ENCODE measurements at regions not wholly inside any gene's neighbourhood (a gene's known extent, or its start where the extent isn't known, plus 50 kb on each side); places are given as distances from the start of the nearest gene placed in this dataset.

DNA sequence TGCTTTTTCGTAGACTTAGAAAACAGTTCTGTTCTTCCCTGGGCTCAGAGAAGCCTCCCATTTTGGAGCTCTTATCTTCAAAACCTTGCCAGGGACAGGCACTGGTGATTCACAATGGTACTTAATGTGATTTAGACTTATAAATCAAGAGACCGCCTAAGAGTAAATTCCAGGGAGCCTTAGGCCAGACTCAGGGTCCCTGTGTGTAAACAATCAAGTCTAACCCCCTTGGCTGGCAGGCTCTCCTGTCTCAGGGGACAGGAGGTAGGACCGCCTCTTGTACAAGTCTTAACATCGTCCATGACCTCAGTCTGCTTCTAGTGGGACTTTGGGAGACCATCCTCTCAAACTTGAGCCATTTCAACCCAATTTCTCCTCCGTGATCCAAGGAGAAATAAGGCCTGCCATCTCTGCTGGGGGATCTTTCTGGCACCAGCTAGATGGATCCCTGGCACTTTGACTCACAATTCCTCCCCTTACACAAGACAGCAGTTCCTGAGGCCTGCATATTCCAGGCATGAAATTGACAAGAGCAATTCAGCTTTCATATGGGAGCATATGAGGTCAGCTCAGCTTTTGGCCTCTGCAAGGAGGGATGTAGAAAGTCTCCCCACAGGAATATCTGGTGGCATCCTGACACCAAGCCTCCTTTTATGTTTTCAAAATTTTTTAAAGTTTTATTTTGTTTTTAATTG, 487.0 kb downstream of the TNS1 start:
- no peak overlapping the region for H3K4me3 ChIP-seq (ENCODE audit: low read depth, low read length, poor library complexity, severe bottlenecking)
- CTCF ChIA-PET, result no interaction called here
- H3K9me3 ChIP-seq (ENCODE audit: low read depth, low read length, poor library complexity, severe bottlenecking), result no peaks in the 10 kb centered on the region
- POLR2A ChIA-PET (ENCODE audit: low non-redundant PET), result no interaction called here
- intact Hi-C loops (cut with micrococcal nuclease; ENCODE audit: unreplicated experiment), result loop anchor here (2.0 to 10.0 kb wide), 4 partner anchors 351 to 993 kb away; no protein-coding TSS in a partner anchor
- H3K4me1 ChIP-seq (ENCODE audit: insufficient read depth, low read length, poor library complexity, severe bottlenecking), result no peaks in the 10 kb centered on the region
- H3K27ac ChIP-seq (ENCODE audit: low read depth, low read length, poor library complexity, severe bottlenecking), result no peak overlapping the region
- DNase-seq (ENCODE audit: low spot score), result no peak
- no peaks in the 10 kb centered on the region for H3K36me3 ChIP-seq (ENCODE audit: insufficient read depth, low read length, poor library complexity, severe bottlenecking)
- no peak for TF ChIP-seq EZH2 (IDR thresholded peaks at IDR 0.05; ENCODE audit: borderline replicate concordance, low read depth, low read length, poor library complexity, severe bottlenecking)
- TF ChIP-seq, protein P1, sequence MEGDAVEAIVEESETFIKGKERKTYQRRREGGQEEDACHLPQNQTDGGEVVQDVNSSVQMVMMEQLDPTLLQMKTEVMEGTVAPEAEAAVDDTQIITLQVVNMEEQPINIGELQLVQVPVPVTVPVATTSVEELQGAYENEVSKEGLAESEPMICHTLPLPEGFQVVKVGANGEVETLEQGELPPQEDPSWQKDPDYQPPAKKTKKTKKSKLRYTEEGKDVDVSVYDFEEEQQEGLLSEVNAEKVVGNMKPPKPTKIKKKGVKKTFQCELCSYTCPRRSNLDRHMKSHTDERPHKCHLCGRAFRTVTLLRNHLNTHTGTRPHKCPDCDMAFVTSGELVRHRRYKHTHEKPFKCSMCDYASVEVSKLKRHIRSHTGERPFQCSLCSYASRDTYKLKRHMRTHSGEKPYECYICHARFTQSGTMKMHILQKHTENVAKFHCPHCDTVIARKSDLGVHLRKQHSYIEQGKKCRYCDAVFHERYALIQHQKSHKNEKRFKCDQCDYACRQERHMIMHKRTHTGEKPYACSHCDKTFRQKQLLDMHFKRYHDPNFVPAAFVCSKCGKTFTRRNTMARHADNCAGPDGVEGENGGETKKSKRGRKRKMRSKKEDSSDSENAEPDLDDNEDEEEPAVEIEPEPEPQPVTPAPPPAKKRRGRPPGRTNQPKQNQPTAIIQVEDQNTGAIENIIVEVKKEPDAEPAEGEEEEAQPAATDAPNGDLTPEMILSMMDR (conservative IDR thresholded peaks at IDR 0.05; ENCODE audit: low read depth, low read length), result no peak
- BruUV-seq (replicated peaks), result no TSS peak
- no peaks in the 10 kb centered on the region for H3K27me3 ChIP-seq (replicated peaks; ENCODE audit: insufficient read depth, low read depth, low read length, poor library complexity)

- CTCF ChIA-PET, result interaction anchor here (0.9 kb wide), 1 partner anchor 827 kb away, joined by 10 read pairs; no protein-coding TSS in a partner anchor
- intact Hi-C loops (cut with micrococcal nuclease; ENCODE audit: unreplicated experiment), result loop anchor here (5.0 to 10.0 kb wide), 3 partner anchors 186 to 638 kb away; no protein-coding TSS in a partner anchor
- no peak for DNase-seq (ENCODE audit: low spot score)
- no peaks in the 10 kb centered on the region for H3K9me3 ChIP-seq (ENCODE audit: low read depth, low read length, poor library complexity, severe bottlenecking)
- no peak overlapping the region for H3K27ac ChIP-seq (ENCODE audit: low read depth, low read length, poor library complexity, severe bottlenecking)
- POLR2A ChIA-PET (ENCODE audit: low non-redundant PET), result no interaction called here
- no peaks in the 10 kb centered on the region for H3K36me3 ChIP-seq (ENCODE audit: insufficient read depth, low read length, poor library complexity, severe bottlenecking)
- H3K4me3 ChIP-seq (ENCODE audit: low read depth, low read length, poor library complexity, severe bottlenecking), result no peak overlapping the region
- peaks cover 9% of the 10 kb centered on the region for H3K4me1 ChIP-seq (ENCODE audit: insufficient read depth, low read length, poor library complexity, severe bottlenecking)
- TF ChIP-seq EZH2 (IDR thresholded peaks at IDR 0.05; ENCODE audit: borderline replicate concordance, low read depth, low read length, poor library complexity, severe bottlenecking), result no peak
- TF ChIP-seq, protein P1 (conservative IDR thresholded peaks at IDR 0.05; ENCODE audit: low read depth, low read length), result no peak
- BruUV-seq (replicated peaks), result no TSS peak
- H3K27me3 ChIP-seq (replicated peaks; ENCODE audit: insufficient read depth, low read depth, low read length, poor library complexity), result no peaks in the 10 kb centered on the region
Measured at GRCh38 chr2:217513258-217513657, 489.5 kb downstream of the TNS1 start.

DNA sequence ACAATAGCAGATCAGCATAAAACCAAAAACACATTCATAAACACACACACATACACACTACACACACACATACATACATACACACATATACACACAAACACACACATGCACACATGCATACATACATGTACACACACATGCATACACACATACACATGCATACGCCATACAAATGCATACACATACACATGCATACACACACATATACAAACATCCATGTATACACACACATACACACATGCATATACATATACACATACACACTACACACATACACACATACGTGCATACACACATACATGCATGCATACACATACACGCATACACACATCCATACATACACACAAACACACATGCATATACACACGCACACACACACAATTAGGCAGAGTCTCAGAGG, 490.1 kb downstream of the TNS1 start:
- ChIA-PET CTCF (interaction anchor here (0.9 kb wide), 1 partner anchor 826 kb away, joined by 10 read pairs; no protein-coding TSS in a partner anchor), POLR2A (ENCODE audit: low non-redundant PET) (no interaction called here)
- no peaks in the 10 kb centered on the region for H3K9me3 ChIP-seq (ENCODE audit: low read depth, low read length, poor library complexity, severe bottlenecking)
- H3K27me3 ChIP-seq (replicated peaks; ENCODE audit: insufficient read depth, low read depth, low read length, poor library complexity), result no peaks in the 10 kb centered on the region
- intact Hi-C loops (cut with micrococcal nuclease; ENCODE audit: unreplicated experiment), result loop anchor here (5.0 to 10.0 kb wide), 3 partner anchors 185 to 638 kb away; no protein-coding TSS in a partner anchor
- TF ChIP-seq EZH2 (IDR thresholded peaks at IDR 0.05; ENCODE audit: borderline replicate concordance, low read depth, low read length, poor library complexity, severe bottlenecking), result no peak
- TF ChIP-seq, protein P1 (conservative IDR thresholded peaks at IDR 0.05; ENCODE audit: low read depth, low read length), result no peak
- no peak overlapping the region for H3K27ac ChIP-seq (ENCODE audit: low read depth, low read length, poor library complexity, severe bottlenecking)
- peaks cover 9% of the 10 kb centered on the region for H3K4me1 ChIP-seq (ENCODE audit: insufficient read depth, low read length, poor library complexity, severe bottlenecking)
- no peak overlapping the region for H3K4me3 ChIP-seq (ENCODE audit: low read depth, low read length, poor library complexity, severe bottlenecking)
- no peaks in the 10 kb centered on the region for H3K36me3 ChIP-seq (ENCODE audit: insufficient read depth, low read length, poor library complexity, severe bottlenecking)
- BruUV-seq (replicated peaks), result no TSS peak
- DNase-seq (ENCODE audit: low spot score), result no peak
